NCI-H345 (cell line): ENCODE measurements at regions not wholly inside any gene's neighbourhood (a gene's known extent, or its start where the extent isn't known, plus 50 kb on each side); places are given as distances from the start of the nearest gene placed in this dataset.

ENCODE experiments used
- DNase-seq: peaks from one replicate; lab custom pipeline; 2025; lab: John Stamatoyannopoulos, UW

DNA sequence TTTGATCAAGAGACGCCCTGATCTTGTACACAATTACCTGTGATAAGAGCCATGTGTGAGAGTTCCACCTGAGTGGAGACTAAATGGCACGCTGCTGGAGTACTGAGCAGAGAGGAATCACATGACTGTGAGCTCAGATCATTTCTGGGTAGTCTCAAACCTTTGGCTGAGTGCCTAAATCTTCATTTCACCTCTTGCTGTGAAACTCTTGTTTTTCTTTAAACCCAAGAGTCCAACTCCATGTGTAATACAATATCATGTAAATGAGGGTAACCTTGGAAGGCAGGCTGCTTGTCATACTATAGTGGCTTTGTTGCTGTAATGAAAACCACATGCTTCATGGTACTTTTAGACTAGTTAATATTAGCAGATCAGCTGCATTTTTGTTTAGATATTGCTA, 156.9 kb downstream of the CAND1 start:
- DNase-seq = peak; percentile 98

DNA sequence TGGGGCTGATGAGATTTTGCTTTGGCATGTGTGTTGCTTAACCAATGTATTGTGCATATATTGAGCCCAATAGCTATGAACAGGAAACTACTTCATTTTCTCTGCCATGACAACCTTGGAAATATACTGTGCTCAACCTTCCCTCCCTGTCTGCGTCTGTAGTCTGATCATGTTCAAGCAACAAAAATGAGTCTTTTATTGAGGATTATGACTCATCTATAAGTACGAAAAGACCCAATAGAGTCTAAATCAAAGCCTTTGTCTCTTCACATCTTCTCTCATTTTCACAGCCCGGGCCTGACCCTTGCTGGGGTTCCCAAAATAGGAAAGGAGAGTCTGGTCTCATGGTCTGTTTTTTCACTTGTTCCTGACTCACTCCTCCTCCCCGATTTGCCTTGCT, 158.2 kb downstream of the CAND1 start:
- no peak for DNase-seq

DNA sequence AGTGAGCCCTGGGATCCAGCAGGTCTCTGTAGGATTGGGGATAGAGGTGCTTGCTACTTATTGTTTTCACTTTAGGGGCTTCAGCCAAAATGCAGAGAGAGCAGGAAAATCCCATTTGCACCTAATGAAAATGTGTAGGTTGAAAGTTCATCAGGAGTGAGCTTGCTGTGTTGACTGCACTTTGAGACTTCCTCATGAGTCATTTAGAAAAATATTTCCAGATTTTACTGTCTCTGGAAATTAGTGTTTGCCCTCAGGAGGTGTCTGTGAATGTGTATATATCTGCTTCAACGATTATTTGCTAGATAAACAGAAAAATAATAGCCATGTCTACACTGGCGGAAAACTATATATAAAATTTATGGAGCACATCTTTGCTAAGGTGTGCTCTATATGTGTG, 159.3 kb downstream of the CAND1 start:
- no peak for DNase-seq

DNA sequence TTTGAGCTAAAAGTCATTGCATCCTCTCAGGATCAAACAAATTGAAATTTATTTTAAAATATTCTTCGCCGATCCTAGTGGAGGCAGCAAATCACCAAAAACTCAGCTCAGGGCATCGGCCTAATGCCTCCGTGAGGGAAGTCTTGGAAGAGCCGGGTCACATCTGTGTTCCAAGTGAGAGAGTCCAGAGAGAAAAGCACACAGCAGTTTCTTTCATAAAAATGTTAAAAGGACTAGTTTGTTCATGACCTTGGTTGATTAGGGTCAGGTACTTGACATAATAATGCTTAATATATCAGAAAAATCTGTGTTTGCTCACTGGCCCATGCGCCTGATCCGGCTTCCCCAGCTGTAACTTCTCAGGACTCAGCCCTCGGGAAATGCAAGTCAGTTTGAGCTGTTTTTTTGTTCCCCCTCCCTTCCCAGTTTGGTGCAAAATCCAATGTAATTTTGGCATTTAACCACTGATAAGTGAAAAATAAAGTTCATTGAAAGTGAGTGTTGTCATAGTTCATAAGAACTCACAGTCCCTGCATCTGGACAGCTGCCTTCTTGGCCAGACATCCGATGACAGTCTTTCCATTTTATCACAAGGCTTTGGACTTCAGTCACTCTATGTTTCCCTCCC, 161.7 kb downstream of the CAND1 start:
- DNase-seq = no peak

DNA sequence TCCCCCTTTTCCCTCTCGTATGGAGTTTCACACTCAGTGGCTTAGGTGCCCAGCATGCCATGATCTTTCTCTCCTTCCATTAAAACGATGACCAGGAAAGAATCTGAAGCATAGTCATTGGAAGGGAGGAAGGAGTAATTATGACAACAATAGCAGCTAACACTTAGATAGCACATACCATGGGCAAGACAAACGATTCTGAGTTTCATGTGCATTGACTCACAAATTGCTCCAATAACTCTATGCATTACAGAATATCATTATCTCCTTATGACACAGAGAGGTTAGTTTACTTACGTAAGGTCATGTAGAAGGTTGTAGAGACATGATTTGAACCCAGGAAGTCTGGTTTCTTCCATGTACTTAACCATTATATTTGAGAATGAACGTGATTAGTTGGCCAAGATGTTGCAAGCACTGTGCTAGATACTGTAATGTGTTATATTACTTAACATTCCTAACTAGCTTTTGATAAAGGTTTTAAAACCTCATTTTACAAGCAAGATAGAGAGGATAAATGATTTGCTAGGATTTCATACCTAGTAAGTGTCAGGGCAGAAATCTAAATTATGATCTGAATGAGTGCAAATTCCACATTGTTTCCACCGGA, 162.4 kb downstream of the CAND1 start:
- DNase-seq = no peak

DNA sequence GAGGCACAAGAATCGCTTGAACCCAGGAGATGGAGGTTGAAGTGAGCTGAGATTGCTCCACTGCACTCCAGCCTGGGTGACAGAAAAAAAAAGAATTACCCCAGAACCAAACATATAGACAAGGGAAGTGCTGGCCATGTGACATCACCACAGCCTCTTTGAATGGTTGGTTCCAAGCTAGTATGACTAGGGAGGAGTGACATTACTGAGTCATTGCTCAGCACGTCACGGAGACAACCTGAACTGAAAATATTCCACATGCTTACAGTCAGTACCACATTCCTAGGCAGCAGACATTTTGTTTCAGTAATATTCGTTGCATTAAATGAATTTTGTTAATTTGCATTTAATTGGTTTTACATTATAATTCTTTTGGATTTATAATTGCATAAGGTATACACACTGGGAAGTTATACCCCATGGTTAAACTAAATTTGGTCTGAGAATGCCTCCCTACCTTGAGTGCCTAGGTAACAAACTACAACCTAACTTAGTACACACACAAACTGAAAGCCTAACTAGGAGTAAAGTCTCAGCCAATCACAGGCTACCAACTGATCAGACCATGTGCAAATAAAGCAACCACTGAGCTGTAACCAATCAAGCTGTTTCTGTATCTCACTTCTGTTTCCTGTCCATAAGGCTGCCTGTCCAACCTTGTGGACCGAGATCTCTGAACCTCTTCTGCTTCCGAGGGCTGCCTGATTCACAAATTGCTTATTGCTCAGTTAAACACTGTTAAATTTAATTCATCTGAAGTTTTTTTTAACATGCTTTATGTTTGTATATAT, 164.4 kb downstream of the CAND1 start:
- no peak for DNase-seq

DNA sequence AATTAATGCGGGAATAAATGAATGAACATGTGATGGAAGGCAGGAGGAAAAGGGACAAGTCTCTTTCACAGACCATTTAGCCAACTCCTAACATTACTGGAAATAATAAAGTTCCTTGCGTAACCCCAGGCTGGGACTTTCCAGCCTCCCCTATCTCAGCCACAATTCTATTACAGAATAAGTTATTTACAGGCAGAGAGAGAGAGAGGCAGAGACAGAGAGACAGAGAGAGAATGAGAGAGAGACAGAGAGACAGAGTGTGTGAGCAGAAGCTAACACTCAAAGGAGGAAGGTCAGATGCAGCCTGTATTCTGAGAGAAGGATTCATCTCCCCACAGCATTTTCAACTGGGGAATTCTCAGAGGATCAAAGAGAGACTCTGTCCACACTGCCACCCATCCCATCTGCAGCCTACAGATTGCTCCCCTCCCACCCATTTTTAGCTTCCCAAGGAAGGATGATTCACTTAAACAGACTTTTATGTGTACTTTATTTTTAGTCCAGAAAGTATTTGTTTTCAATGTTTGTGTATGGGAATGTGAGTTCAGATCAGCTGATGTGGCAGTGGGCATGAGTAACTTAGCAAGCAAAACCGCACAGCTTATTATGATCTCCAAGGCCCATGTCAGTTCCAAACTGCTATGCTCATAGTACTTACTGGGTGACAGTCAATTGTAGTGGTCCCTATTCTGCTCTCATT, 165.7 kb downstream of the CAND1 start:
- no peak for DNase-seq

DNA sequence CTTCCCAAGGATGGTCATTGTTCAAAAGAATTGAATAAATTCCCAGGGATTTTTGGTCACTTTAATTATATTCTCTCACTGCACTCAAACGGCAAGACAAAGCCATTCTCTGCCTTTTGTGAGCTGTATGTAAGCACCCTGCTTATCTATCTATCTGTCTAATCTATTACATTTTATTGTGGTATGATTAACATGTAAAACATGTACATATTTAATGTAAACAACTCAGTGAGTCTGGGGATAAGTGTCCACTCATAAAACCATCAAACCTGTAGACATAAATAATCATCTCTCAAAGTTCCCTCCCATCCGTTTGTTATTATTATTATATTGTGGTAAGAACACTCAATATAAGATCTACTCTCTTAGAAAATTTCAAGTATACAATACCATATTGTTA, 167.1 kb downstream of the CAND1 start:
- DNase-seq = no peak

DNA sequence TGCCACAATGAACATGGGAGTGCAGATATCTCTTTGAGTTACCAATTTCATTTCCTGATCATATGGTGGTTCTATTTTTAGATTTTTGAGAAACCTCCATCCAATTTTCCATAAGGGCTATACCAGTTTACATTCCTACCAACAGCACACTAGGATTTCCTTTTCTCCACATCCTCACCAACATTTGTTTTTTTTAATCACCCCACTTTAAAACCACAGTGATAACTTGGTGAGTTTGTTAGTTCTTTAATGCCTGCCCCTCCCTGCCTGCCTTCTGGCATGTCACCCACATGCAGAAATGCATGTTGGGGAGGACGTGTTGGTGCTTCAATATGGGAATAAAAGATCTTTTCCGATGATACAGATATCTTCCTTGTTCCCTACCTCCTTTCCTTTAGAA, 167.9 kb downstream of the CAND1 start:
- no peak for DNase-seq

DNA sequence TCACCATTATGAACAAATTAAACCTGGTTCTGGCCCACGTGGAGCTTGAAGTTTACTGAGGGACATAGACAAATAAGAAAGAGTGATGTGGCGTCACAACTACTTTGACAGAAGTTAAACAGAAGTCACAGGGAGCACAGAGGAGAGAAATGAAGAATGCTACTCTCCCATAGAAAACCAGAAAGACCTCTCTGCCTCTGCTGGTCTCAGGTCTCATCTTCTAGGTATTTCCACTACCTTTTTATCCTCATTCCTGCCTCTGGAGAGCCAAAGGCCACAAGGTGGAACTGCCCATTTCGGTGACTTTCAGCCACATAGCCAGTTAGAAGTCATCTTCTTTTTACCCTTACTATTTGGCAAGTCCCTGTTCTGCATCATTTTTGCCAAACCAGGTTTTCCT, 170.5 kb downstream of the CAND1 start:
- DNase-seq = no peak

DNA sequence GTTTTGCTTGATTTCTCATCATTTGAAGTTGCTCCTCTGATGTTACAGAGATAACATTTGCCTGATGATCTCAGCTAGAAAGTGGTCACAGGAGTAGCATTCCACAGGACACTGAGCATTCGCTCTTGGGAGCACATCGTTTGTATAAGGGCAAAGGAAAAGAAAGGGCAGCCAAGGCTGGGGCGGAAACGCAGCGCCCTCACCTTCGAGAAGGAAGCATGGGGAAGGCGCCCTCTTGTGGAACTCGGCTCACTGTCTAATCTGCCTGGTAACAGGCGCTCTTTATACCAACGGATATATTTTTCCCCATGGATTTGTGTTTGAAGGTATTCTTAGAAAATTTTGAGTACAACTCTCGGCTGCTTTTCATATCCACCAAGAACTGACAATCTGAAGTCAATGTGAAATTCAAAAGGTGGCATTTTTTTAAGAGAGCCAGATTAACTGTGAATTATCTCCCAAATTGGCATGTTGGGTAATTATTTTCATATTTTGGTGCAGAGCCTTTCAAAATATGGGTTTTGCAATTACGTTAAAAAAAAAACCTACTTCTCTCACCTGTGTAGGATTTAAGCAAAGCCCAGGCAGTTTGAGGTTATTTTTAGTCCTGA, 172.7 kb downstream of the CAND1 start:
- peak; percentile 77 for DNase-seq

DNA sequence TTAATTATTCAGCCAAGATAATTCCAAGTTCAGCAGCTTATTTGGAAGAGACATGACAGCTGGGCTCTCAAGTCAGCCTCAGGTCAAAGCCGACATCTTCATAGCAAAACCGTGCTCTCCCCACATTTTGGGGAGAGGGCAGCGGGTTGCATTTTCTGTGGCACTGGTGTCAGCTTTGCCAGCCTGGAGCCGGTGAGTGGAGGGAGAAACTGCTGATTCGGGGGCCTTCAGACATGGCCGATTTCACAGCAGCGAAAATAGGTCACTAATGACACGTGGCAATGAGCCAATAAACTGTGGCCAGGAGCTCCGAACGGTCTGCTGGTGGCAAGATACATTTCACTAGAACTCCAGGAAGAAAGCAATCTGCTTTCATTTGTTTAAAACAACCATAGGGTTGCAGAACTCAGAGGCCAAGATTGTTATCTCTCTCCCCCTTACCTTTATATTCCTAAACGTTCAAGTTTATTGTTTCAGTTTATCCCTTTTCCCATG, 173.2 kb downstream of the CAND1 start:
- no peak for DNase-seq

DNA sequence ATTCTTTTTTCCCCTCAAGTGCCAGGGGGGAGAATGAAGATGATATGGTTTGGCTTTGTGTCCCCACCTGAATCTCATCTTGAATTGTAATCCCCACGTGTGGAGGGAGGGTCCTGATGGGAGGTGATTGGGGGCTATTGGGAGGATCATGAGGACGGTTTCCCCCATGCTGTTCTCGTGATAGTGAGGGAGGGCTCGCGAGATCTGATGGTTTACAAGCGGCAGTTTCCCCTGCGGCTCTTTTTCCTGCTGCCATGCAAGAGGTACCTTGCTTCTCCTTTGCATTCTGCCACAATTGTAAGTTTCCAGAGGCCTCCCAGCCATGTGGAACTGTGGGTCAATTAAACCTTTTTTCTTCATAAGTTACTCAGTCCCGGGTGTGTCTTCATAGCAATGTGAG, 173.7 kb downstream of the CAND1 start:
- DNase-seq = no peak

DNA sequence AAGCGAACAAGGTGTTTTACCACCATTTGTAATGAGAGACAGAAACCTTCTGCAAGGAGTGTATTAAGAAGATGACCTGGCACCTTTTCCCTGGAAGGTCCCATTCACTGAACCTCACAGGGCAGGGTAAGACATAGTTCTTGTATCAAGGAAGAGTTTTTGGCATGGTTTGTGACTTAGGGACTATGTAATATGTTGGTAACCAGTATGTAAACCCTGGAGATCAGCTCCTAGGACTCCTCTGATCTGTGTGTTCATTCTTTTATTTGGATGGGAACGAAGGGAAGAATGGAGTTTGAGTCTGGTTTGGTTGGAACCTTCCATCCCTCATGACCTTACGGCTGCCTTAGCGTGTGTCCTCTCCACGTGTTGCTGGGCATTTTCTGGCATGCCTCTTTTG, 175.4 kb downstream of the CAND1 start:
- DNase-seq = no peak

DNA sequence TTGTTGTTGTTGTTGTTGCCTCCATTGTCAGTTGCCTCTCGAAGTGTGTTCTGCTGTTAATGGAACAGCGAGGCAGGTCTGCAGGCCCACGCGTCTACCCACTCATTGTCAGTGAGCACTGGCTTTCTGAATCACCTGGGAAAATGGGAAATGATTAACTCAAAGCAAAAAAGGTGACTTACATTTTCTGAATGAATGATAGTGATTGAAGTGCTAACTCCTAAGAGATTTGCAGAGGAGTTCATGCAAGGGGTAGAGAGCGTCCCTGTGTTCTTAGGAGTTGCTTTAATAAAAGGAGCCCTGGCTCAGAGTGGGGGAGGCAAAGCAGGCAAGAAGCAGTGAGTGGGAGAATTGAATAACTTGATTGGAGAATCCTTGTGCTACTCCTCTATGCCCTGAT, 177.6 kb downstream of the CAND1 start:
- no peak for DNase-seq

DNA sequence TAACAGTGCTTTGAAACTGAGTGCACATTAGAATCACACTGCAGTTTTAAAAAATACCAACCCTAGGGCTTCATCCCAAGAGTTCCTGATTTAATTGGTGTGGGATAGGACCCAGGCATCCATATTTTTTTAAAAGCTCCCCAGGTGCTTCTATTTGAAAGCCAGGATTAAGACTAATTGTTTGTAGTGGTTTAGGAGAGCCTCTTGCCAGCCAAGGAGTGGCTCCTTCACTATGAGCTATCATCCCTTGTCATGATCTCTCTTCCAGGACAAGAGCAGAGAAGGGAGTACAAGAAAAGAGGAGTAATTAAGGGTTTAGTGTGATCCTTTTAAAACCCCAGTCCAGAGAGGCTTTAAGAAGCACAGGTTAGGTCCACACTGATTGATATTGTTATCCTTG, 178.0 kb downstream of the CAND1 start:
- no peak for DNase-seq

DNA sequence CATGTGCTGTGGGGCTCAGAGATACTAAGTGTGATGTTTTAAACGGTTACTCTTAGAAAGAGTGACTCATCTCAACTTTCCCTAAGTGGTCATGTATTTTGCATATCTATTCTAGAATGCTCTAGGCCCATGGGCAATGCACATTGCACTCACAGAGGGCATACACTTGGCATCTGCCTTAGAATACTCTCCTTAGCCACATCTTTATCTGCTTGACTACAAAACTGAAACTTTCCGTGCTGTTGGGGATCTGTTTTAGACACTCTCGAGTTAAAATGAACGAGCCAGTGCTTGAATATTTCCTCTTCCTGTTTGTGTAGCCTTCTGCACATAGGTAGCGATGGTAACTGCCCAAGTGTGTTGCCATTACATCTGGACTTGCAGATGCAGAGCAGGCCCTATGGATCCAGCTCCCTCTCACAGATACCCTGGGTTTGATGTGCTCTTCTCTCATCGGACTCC, 180.5 kb downstream of the CAND1 start:
- DNase-seq = no peak

DNA sequence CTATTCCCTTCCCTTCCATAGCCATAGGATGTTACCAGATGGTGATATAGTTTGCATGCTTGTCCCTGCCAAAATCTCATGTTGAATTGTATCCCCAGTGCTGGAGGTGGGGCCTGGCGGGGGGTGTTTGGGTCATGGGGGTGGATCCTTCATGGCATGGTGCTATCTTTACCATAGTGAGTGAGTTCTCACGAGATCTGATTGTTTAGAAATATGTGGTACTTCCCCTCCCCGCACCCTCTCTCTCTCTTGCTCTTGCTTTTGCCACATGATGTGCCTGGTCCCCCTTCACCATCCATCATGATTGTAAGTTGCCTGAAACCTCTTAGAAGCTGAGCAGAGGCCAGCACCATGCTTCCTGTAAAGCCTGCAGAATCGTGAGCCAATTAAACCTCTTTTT, 181.3 kb downstream of the CAND1 start:
- no peak for DNase-seq

DNA sequence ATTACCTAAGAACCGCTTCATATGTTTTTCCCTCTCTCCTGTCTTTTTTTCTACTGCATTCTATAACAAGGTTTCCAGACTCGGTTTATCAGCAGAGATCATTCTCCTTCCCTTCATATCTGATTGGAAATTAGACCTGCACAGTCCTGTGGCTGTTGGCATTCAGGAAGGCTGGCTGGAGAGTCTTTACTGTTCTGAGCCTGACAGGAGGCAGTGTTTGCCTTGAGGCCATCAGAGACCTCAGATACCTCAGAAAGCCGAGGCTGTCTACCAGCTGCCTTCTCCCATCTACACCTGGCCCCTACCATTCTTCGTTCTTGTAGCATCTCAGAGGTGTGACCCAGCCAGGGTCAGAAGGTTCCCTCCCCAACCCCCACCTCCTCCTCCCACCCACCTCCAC, 182.0 kb downstream of the CAND1 start:
- no peak for DNase-seq

DNA sequence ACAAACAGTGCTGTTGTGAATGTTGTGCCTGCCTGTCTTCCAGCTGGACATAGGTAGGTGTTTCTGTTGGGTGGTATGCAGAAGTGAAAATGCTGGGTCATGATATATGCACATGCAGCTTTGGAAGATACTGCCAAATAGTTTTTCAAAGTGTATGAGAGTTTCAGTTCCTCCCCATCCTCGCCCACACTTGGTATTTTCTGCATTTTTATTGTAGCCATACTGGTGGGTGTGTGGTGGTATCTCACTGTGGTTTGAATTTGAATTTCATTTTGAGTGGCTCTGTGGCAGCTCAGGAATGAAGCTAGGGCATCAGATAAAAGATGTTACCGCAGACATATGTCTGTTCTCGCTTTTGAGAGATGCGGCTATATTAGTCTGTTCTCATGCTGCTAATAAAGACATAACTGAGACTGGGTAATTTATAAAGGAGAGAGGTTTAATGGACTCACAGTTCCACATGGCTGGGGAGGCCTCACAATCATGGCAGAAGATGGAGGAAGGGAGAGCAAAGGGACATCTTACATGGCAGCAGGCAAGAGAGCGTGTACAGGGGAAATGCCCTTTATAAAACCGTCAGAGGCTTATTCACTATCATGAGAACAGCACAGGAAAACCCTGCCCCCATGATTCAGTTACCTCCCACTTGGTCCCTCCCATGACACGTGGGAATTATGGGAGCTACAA, 183.1 kb downstream of the CAND1 start:
- DNase-seq = no peak

DNA sequence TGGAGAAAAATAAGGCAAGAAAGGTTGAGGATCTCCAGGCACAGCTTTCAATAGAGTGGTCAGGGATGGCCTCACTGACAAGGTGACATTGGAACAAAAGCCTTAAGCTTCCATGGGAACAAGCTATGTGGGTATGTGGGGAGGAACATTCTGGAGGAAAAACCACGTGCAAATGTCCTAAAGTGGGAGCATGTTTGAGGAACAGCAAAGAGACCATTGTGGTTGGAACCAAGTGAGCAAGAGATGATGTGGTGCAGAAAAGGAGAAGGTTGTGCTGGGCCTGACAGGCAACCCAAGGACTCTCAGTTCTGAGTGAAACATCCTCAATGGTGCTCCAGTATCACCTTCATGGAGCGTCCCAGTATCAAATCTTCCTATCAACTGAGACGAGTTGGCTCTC, 184.0 kb downstream of the CAND1 start:
- DNase-seq = no peak

DNA sequence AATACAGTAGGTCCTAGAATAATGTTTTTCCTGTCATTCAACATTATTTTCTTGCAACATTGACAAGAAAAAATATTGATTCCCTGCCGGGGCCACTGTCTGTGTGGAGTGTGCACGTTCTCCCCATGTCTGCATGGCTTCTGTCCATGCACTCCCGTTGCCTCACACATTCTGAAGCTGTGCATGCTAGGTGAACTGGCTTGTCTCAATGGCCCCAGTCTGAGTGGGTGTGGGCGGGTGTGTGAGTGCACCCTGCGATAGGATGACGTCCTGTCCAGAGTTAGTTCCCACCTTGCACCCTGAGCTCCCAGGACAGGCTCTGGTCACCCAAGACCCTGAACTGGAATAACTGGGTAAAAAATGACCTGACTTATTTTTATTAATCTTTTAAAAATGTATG, 186.1 kb downstream of the CAND1 start:
- no peak for DNase-seq
